ENCODE measurements at regions not wholly inside any gene's neighbourhood (a gene's known extent, or its start where the extent isn't known, plus 50 kb on each side); places are given as distances from the start of the nearest gene placed in this dataset.

- TF ChIP-seq CTCF (IDR thresholded peaks at IDR 0.05; ENCODE audit: low read length) (no peak), EZH2 (optimal IDR thresholded peaks at IDR 0.05; ENCODE audit: low read depth, low read length) (no peak)
Measured at GRCh38 chr2:180655842-180656454, 324.5 kb upstream of the UBE2E3 start.
